ENCODE measurements at regions not wholly inside any gene's neighbourhood (a gene's known extent, or its start where the extent isn't known, plus 50 kb on each side); places are given as distances from the start of the nearest gene placed in this dataset.
"Not testable (repeated sequence)": the region's sequence is repeated elsewhere in the genome, so short reads cannot be mapped to it uniquely, and the experiment has no call there.

- not testable (repeated sequence) for DNase-seq
Observed at GRCh38 chr6:58121616-58122015, 804.2 kb downstream of the PRIM2 start.

GRCh38 chr6:58123770-58124169 is 806.3 kb downstream of the PRIM2 start:
- DNase-seq = not testable (repeated sequence)

GRCh38 chr6:58128549-58128948 is 811.1 kb downstream of the PRIM2 start:
- not testable (repeated sequence) for DNase-seq

DNA sequence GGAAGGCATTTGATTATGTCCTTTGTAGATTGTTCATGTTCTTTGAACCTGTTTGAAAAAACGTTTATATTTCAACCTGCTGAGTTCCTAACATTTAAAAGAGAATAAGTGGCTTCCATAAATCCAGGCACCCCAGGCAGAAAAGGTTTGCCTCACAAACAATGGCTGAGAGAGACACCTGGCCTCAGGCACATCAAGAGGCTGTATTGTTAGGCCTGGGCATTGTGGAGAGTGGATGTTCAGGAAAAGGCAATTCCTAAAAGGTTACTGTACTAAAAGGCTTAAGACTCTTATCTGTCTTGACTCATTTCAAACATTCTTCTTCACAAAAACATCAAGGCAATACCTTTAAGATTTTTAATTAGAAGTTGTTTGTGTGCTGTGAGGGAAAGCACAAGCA is 811.7 kb downstream of the PRIM2 start:
- peak; percentile 45 for DNase-seq

- not testable (repeated sequence) for DNase-seq
Observed at GRCh38 chr6:58139746-58140145, 822.3 kb downstream of the PRIM2 start.

GRCh38 chr6:58171025-58171424 is 853.6 kb downstream of the PRIM2 start:
- DNase-seq = not testable (repeated sequence)

- not testable (repeated sequence) for DNase-seq
Observed at GRCh38 chr6:58181557-58182065, 864.2 kb downstream of the PRIM2 start.

DNA sequence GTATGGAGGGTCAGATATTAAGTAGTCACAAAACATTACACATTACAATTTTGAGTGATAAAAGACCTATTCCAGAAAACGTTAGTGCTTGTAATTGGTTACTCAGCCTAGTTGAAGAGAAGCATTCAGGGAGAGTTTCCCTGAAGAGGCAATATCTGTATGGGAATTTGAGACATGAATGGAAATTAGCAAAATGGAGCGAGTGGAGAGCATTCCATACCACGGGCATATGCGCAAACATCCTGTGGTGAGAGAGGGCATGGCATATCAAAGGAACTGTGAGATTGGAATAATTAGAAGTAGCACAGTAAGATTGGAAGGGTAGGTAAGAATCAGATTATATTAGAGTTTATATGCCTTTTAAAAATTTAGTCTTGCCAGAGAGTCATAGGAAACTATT is 867.9 kb downstream of the PRIM2 start:
- DNase-seq = not testable (repeated sequence)

GRCh38 chr6:58193209-58193608 is 875.8 kb downstream of the PRIM2 start:
- not testable (repeated sequence) for DNase-seq

DNA sequence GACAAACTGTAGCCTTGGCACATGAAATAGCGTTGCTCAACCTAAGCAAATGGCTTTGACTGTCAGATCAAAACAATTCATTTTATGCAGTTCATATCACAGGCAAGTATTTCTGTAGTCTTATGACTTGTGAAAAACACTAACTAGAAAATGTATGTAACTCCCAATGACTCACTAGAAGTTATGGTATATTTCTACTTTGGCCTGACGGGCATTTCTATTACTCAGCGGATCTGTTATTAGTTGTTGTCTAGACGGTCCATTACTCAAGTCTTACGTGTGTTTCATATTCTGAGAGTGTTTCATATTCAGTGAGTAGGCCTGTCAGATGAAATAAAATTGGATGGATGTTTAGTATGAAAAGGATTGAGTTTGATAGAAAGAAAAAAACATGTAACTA is 880.9 kb downstream of the PRIM2 start:
- no peak for DNase-seq

DNA sequence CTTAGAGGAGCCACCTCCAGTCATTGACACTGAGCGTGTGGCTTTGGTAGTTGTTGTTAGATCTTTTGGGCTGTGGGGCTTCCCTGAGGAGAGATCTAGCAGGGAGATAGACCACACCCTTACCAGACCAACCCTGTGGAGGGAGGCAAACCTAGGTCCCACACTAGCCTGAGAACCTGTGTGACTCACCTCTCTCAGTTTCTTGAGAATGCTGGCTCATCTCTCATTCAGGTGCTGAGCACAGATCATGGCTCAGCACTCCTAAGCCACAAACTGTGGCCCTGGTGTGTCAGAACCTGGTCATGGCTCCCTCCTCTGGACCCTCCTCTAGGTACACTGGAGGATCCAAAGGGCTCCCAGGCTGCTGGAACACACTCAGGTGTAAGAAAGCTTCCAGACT is 919.7 kb downstream of the PRIM2 start:
- DNase-seq = not testable (repeated sequence)

- DNase-seq = not testable (repeated sequence)
Observed at GRCh38 chr6:58238421-58238820, 921.0 kb downstream of the PRIM2 start.

GRCh38 chr6:58257625-58258024 is 940.2 kb downstream of the PRIM2 start:
- not testable (repeated sequence) for DNase-seq

DNA sequence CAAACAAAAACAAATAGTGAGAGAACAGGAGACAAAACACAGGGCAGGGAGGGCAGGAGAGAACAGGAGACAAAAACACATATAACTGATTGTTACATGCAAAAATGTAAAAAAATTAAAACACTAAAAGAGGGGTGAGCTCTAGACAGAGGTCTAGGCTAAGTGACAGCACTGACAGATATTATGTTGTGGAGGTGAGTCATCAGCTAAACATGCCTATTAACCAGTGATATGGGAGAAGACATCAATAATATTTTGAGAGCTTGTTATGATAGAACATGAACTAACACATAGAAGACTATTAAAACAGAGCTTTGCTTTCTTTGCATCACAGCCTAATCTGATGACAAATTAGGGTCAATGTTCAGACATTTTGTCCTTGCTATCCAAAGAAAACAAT is 972.7 kb downstream of the PRIM2 start:
- DNase-seq = no peak

DNA sequence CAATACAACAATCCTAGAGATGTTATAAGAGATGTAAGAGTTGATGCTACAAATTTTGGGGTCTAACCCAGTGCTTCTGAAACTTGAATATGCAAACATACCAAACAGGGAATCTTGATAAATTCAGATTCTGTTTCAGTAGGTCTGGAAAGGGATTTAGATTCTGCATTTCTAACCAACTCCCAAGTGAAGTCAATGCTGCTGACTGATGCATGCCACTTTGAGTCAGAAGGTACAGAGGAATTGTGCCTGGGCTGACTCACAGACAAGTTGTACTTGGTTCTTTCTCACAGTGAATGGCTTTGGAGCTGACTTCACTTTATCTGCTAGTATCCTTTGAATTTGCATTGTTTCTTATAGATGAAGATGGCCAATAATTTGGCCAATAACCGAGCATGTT is 973.9 kb downstream of the PRIM2 start:
- not testable (repeated sequence) for DNase-seq

DNA sequence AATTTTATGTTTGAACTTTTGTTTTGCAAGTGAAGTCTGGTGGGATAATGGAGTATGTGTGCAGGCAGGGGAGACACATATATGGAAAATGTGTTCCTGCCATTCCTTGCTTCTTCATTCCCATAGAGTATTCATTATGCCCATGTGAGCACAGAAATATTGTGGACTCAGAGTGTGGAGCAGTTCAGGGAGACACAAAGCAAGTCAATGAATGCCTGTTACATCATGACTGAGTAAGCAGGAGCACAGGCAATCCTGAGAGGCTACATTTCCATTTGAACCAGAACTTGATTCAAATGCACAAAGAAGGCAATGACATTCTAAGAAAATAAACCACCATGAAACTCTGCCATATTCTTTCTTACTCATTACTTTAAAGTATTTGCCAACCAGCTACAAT is 990.5 kb downstream of the PRIM2 start:
- not testable (repeated sequence) for DNase-seq

DNA sequence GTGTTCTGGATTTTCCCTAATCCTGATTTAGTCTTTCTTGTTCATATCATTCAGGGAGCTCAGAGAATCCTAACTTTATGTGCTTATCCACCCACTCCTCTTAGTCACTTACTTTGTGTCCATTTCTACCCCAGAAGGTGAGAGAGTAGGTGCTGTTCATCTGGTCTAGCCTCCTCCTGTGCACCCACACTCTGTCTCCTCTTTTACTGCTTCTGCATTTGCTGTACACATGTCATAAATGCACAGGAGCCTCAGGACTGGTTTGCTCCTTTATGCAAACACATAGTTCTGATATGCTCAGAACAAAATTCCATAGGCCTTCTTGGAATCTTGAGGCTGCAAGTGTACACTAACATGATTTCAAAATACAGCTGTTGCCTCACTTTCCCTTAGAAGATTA is 1014.7 kb downstream of the PRIM2 start:
- DNase-seq = not testable (repeated sequence)

DNA sequence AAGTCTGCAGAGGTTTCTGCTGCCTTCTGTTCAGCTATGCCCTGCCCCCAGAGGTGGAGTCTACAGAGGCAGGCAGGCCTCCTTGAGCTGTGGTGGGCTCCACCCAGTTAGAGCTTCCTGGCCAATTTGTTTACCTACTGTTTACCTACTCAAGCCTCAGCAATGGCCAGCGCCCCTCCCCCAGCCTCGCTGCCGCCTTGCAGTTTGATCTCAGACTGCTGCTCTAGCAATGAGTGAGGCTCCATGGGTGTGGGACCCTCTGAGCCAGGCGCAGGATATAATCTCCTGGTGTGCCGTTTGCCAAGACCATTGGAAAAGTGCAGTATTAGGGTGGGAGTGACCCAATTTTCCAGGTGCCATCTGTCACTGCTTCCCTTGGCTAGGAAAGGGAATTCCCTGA is 1024.9 kb downstream of the PRIM2 start:
- not testable (repeated sequence) for DNase-seq

- not testable (repeated sequence) for DNase-seq
Observed at GRCh38 chr6:58347534-58347933, 1030.1 kb downstream of the PRIM2 start.

GRCh38 chr6:58351619-58352018 is 1034.2 kb downstream of the PRIM2 start:
- DNase-seq = not testable (repeated sequence)

- not testable (repeated sequence) for DNase-seq
Observed at GRCh38 chr6:58358452-58358851, 1041.0 kb downstream of the PRIM2 start.

GRCh38 chr6:58365856-58366255 is 1048.4 kb downstream of the PRIM2 start:
- not testable (repeated sequence) for DNase-seq

DNA sequence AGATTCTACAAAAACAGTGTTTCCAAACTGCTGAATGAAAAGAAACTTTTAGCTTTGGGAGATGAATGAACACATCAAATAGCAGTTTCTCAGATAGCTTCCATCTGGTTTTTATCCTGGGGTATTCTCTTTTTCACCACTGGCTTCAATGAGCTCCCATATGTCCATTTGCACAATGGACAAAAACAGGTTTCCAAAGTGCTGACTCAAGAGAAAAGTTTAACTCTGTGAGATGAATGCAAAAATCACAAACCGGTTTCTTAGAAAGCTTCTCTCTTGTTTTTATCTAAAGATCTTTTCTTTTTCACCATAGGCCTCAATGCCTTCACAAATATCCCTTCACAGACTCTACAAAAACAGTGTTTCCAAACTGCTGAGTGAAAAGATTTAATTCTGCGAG is 1089.2 kb downstream of the PRIM2 start:
- not testable (repeated sequence) for DNase-seq

DNA sequence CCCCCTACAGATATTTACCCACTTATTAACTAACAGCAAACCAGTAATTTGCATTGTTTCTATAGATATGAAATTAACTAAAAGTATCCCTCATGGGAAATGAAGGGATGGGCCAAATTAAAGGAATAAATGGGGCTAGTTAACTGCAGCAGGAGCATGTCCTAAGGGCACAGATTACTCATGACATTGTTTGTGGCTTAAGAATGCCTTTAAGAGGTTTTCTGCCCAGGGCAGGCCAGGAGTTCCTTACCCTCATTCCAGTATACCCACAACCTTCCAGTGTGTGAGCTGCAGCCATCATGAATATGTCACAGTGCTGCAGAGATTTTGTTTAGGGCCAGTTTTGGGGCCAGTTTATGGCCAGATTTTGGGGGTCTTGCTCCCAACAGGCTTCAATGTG is 1101.9 kb downstream of the PRIM2 start:
- no peak for DNase-seq
